Spleen (tissue), 7 donors: ENCODE measurements at regions not wholly inside any gene's neighbourhood (a gene's known extent, or its start where the extent isn't known, plus 50 kb on each side); places are given as distances from the start of the nearest gene placed in this dataset.

ENCODE experiments used
- POLR2A ChIP-seq, 3 donors: fragments of 450-650 bp; IDR thresholded peaks; one replicate each; pipeline ENCODE4 v1.5.1; 2017; ENCODE audit warnings: antibody characterized with exemption in 3 of 3, mild to moderate bottlenecking in 1 of 3
- TF ChIP-seq, protein P1 (sequence below), 11 experiments: fragments of 200-600 bp in 7 of 11; fragments of 450-650 bp in 4 of 11; sonication (generic) in 4 of 11; IDR thresholded peaks in 8 of 11; conservative IDR thresholded peaks in 3 of 11; 1 replicate in 7 of 11; 2 replicates in 4 of 11; pipeline versions ENCODE4 v1.4.0 to v1.8.0; 2016 to 2021; ENCODE audit warnings: antibody characterized with exemption in 11 of 11, inconsistent platforms in 4 of 11, mild to moderate bottlenecking in 1 of 11
- donor health status: DM: no; HTN: no; CAD: no; lungs with moderate emphysema.
- donor health status: DM: no; HTN: no; CAD: no.
- donor health status: DM: no; HTN: no; CAD: no.

GRCh38 chr9:106146066-106146840 is 451.9 kb downstream of the TMEM38B start:
- TF ChIP-seq, protein P1, sequence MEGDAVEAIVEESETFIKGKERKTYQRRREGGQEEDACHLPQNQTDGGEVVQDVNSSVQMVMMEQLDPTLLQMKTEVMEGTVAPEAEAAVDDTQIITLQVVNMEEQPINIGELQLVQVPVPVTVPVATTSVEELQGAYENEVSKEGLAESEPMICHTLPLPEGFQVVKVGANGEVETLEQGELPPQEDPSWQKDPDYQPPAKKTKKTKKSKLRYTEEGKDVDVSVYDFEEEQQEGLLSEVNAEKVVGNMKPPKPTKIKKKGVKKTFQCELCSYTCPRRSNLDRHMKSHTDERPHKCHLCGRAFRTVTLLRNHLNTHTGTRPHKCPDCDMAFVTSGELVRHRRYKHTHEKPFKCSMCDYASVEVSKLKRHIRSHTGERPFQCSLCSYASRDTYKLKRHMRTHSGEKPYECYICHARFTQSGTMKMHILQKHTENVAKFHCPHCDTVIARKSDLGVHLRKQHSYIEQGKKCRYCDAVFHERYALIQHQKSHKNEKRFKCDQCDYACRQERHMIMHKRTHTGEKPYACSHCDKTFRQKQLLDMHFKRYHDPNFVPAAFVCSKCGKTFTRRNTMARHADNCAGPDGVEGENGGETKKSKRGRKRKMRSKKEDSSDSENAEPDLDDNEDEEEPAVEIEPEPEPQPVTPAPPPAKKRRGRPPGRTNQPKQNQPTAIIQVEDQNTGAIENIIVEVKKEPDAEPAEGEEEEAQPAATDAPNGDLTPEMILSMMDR (IDR thresholded peaks at IDR 0.05 in 8 of 11, conservative IDR thresholded peaks at IDR 0.05 in 3 of 11), result no peak
- no peak for TF ChIP-seq POLR2A (IDR thresholded peaks at IDR 0.05)
